GM18511 (cell line): ENCODE measurements at regions not wholly inside any gene's neighbourhood (a gene's known extent, or its start where the extent isn't known, plus 50 kb on each side); places are given as distances from the start of the nearest gene placed in this dataset.

Experiments used
- ATAC-seq: cut with Tn5 transposase; IDR thresholded peaks from one replicate; pipeline ENCODE4 v1.9.1; 2021; ENCODE audit warnings: mild to moderate bottlenecking, moderate library complexity; ENCODE audit not compliant: unreplicated experiment

DNA sequence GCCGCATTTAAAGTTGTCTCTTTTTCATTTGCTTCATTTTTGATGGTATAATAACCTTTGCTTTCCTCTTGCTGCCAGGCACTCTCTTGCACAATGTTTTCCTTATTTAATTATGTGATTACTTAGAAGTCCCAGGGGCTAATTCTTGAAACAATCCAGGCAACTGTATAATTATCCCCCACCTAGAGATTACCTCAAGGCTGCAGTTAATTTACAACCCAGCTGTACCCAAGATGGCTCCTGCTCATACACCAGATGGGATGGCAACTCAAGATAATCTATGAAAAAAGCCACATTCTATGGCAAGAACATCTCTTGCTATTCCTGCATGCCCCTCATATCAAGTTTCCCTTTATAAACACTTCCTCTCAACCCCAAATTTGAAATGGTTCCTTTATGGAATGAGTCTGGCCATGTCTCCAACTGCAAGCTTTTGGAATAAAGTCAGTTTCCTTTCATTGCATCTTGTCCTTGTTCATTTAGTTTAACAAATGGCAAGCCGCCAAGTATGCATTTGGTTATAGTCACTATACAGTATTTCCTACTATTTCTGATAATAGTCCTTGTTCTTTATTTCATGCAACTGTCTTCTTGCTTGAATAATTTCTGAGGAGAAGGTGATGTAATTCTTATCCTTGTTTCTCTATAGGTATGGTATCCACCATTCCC, 1042.6 kb downstream of the PLA2G4A start:
- no peak for ATAC-seq

DNA sequence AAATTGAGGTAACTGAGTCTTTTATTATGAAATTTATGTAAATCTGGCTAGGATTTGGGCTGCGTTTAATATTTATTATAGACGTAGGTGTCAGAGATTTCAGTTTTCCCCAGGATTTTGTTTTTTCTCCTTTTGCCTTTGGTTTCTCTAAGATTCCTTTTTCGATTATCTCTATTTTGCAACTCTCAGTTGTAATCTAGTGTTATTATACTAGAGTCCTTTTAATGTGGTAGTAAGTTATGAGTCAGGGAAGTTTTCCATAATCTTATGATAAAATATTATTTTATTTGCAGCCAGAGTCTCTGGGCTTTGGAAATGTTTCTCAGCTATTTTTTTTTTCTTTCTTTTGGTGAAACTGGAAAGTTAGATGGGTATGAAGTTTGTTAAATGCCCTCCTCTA, 1043.8 kb downstream of the PLA2G4A start:
- ATAC-seq, result no peak

DNA sequence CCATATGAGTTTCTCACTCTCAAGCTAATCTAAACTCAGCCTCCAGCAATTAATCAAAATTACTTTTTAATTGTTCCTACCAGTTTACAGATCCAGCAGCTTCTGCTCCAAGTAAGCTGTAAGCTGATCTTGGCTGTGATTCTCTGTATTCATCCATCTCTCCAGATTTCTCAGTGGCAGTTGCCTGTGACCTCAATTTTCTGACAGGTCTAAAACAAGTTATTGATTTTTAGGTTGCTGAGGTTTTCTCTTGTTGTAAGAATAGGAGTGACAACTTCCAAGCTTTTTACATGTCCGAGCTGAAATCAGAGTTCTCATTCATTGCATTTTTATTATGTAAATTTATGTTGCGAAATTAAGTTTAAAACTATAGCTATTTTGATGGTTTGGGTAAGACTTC, 1044.4 kb downstream of the PLA2G4A start:
- no peak for ATAC-seq

DNA sequence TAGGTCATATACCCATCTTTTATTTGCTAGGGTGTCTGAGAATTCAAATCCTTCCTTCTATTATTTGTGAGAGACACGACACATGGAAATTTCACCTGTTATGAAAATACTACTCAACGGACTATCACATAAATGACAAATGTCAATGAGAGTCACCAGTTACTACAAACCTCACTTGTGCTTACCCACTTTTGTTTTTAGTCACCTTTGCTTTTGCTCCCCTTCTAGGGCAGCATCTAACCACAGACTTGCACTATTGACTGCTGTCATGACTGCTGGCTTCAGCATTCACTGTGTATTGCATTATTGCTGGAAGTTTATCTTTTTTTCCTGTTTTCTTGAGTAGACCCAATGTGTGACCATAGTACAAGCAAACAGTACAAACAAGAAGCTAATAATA, 1048.0 kb downstream of the PLA2G4A start:
- no peak for ATAC-seq

DNA sequence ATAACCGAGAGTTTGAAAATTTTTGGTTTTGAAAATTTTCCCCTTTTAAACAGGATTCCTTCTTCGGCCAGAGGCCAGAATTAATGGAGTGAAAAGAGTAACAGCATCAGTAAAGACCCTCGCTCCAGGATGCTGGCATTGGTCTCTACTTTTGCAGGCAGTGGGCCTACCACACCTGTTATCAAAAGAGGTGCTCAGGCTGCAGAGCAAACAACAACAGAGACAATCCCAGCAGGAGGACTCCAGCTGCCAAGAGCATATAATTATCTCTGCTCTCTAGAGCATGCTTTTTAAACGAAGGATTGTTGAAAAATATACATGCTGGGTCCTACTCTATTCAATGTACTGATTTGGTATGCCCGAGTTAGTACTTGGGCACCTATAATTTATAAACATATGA, 1048.5 kb downstream of the PLA2G4A start:
- ATAC-seq, result no peak

DNA sequence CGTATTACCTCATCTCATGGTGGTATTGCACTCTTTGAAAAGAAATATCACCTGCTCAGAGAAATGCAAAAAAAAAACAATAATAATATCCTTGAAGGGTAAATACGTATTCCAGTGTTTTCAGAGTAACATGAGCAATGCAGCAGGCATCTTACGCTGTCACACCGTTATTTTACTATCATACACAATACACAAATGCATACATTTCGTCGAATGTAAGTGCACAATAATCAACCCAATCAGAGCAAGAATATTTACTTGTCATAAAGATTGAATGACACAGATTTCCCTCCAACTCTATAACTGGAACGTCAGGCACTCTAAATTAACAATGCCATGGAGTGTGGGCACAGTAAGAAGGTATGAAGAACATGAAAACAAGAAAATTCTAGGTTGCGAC, 1050.1 kb downstream of the PLA2G4A start:
- ATAC-seq, result no peak

DNA sequence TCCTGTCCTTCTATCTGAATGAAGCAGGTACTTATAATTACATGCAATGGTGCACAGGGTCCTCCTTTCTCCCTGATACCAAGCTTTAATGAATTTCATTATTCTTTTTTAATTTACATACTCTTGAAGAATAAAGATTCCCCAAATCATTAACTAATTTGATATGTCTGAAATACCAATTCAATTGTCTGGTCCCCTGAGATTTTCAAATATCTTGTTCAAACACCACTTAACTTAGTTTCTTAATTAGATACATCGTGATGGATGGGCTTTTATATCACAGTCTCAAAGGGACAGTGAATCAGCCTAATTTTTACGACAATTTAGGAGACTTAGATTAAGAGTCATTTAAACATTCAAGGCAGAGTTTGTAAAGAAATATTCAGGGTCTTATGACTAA, 1054.6 kb downstream of the PLA2G4A start:
- no peak for ATAC-seq

DNA sequence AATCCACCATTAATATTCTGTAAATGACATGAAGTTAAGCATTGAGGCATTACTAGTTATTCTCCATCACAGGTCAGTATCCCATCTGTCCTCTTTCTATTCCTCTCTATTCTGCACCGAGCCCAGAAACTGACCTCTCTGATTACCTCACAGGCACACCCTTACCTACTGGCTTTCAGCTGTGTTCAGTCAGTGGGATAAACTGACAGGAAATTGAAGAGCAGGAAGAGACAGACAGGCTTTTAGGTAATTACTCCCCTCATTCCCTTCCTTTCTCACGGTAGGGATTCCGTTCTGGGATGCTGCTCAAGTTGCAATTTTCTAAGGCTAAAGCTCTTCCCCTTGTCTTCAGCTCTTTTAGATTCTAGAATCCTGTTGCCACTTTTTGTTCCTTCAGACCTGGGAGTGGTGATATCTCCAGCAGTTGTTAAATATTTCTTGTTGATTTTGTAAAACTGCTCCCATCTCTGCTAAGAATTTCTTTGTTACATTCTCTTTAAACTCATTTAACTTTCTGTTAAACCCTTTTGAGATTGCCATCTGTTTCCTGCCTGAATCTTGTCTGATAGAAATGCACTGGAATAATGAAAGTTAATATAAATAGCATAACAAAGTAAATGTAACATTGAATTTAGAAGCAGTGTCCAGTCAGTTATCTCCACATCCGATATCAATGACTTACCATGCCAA, 1063.4 kb downstream of the PLA2G4A start:
- ATAC-seq, result no peak

DNA sequence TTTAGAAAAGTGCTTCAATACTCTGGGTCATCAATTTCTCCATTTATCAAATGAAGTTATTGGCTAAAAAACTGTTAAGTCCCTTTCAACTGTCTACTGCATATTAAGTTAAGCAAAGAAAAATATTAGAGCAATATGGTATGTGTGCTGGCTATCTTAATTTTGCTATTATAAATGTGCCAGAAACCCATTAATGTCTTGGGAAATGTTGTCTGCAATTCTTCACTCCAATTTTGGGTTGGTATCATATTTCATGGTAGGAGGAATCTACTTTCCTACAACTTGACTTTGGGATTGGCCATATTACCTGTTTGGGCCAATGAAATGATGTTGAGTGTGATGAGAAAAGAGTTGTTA, 1063.9 kb downstream of the PLA2G4A start:
- ATAC-seq, result no peak

DNA sequence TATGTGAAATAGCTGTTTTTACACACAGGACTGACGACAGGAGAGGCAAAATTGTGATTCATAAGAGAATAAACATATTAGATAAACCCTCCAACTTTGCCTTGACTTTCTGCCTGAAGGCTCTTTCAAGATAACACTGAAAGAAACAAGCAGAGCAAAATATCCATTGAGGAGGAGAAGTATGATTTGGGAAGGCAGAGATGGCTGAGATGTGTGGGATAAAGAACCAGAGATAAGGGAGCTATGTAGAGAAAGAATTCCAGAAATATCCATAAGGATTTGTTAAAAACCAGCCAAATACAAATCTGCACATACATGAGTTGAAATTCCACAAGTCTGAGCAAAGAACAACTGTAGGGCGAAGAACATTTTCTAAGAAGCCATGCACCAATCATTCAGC, 1064.7 kb downstream of the PLA2G4A start:
- ATAC-seq, result no peak

DNA sequence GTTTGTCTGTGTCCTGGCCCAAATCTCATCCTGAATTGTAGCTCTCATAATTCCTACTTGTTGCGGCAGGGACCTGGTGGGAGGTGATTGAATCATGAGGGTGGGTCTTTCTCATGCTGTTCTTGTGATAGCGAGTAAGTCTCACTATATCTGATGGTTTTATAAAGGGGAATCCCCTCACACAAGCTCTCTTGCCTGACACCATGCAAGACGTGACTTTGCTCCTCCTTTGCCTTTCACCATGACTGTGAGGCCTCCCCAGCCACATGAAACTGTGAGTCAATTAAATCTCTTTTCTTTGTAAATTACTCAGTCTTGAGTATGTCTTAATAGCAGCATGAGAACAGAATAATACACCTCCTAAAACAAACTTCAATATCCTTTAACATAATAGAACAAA, 1065.6 kb downstream of the PLA2G4A start:
- no peak for ATAC-seq

DNA sequence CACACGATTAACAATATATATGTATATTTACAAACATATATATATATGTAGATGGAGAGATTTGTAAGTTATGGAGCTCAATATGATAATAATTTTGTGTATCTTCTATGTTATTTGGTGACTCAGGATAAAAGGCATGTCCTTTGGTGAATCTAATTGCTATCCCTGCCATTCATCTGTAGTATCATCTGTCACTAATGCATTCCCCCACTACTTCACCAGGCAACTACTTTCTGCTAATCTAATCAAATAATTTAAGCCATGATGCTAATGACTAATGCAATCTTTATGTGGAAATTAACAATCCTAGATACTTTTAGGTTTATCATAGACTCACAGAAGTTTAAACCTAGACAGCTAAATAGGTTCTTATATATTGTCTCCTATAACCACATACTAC, 1074.5 kb downstream of the PLA2G4A start:
- ATAC-seq, result no peak

DNA sequence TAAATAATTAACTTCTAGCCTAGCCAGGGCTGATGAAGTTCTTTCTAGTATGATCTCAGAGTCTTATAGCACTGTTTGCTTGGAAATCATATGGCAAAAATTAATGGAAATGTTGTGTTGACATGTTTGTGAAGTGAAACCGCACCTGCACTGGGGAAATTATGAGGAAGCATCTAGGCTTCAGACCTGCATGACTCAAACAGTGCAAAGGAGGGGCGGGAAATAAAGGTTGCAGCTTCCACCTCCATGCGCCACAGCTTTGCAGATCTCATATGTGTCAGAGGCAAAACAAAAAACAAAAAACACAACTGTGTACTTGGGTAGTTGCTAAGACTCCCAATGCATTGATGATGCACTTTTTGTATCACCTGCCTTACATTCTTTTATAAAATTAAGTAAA, 1080.6 kb downstream of the PLA2G4A start:
- ATAC-seq, result no peak

DNA sequence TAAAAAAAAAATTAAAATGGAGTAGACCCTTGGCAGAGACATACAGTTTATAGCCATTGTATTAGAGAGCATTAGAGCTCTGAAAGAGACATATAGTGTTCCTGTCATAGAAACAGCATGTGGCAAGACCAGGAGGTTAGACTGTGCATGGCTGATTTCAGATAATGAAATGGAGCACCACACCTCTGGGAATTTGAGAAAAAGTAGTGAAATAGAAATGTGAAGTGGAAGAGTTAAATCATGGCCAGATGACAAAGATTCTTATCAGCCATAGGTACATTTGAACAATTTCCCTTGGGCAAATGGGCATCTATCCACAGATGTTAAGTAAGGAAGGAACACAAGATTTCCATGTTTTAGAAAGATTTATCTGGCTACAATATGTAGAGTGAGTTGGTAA, 1083.1 kb downstream of the PLA2G4A start:
- no peak for ATAC-seq

DNA sequence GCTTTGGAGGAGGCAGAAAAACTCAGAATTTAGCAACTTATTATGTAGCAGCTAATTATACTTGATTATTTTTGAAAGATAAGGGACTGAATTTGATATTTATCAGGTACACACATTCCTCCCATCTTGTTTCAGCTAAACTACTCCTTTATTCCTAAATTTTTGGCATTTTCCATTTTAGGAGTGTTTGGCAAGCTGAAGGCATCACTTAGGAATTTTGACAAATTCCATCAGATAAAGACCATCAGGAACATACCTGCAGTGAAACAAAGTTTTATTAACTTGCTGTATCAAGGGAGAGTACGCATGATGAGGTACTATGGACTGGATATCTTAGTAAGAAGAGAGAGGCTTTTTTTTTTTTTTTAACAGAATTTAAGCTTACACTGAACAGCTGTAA, 1092.2 kb downstream of the PLA2G4A start:
- no peak for ATAC-seq

DNA sequence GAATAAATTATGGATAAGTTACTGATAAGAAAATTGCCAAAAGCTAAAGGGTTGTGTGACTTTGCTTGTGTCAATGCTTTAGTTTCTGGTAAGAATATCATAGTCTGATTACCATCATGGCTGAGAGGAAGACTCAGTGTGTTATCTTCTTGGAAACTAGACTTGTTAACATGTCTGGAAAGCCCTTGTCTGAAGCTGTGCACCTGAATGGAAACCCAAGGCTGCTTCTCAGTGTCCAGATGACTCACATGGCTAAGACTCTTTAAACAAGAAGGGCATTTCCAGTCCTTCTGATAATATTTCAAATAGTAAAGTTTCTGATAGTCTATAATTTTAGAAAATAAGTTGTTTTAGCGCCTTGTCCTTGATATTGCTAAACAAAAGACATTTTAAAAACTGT, 1092.7 kb downstream of the PLA2G4A start:
- no peak for ATAC-seq

DNA sequence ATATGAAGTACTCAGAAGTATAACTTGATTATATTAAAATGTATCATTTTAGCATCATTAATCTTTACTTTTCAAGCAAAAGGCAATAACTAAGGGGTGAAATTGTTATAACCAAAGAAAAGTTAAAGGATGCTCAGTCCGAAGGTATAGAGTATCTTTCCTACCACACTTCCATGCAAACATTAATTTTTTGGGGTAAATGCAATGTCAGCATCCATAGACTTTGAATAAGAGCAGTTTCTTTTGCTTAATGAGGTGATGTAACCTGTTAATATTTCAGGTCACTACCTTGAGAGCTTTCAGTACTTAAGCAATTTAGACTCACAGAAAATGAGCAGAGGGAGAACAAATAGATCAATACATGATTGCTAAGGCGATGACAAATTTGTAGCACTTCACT, 1093.5 kb downstream of the PLA2G4A start:
- ATAC-seq, result no peak

DNA sequence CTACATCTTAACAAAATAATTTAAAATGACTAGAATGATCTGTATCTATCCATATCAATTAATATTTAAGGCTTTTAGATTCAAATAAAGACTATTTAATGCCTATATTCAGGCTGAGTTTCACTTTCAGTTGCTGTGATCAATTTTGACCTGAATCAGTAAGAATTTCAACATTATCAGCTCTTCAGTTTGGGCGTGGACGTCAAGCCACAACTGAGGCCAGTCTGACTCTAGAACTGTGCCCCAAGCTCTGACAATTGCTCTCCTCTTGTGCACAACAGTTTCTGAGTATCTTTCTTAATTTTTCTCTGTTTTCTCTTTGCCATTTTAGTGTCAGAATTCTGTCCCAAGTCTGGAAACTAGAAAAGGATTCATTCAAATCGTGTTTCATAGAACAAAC, 1095.5 kb downstream of the PLA2G4A start:
- ATAC-seq, result no peak

DNA sequence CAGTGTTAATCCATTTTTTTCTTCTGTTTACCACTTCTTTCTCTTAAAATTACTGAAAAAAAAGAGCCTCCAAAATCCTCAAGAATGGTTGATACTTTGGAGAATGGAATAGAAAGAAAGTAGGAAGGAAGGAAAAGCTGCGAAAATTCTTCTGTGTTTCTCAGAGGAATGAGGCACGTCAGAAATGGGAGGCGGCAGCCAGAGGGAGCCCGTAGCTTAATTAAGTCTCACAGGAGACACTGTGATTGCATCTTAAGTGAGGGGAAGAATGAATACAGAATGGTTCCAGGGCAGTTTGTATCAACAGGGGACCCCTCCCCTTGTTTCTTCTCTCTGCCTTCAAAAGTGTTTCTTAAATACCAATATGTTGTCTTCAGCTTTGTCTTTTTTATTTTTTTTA, 1099.5 kb downstream of the PLA2G4A start:
- no peak for ATAC-seq

DNA sequence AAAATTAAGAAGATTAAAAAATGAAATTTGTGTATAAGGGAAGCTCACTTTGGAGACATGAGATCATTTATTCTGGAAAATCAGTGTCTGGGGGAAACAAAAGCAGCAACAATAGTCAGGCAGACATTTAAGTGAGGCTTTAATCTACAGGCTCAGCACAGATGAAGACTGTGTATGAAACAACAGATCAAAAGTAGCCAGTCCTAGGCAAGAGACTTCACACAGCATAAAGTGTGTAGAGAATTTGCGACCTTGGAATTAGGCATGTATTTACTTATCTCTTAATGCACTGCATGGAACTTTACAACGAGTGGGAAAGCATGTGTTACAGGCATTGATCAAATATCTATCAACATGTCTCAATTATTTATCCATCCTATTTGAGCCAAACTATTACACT, 1099.9 kb downstream of the PLA2G4A start:
- ATAC-seq, result no peak

DNA sequence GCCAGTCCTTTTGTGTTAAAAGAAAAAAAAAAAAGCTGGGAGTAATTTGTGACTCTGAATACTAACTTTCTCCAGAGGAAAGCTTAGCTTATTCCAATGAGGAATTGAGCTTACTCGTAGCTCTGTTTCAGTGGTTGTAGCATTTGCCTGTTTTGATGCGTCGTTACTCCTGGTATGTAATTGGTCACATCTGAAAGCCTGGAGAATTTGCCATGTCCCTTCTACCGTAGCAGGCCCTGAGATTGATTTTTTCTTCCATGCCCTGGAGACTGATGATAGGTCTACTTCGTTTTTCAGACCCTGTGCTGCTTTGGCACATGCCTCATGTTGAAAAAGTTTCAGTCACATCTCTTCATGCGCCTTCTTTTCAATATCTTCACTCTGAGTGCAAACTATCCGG, 1103.0 kb downstream of the PLA2G4A start:
- no peak for ATAC-seq

DNA sequence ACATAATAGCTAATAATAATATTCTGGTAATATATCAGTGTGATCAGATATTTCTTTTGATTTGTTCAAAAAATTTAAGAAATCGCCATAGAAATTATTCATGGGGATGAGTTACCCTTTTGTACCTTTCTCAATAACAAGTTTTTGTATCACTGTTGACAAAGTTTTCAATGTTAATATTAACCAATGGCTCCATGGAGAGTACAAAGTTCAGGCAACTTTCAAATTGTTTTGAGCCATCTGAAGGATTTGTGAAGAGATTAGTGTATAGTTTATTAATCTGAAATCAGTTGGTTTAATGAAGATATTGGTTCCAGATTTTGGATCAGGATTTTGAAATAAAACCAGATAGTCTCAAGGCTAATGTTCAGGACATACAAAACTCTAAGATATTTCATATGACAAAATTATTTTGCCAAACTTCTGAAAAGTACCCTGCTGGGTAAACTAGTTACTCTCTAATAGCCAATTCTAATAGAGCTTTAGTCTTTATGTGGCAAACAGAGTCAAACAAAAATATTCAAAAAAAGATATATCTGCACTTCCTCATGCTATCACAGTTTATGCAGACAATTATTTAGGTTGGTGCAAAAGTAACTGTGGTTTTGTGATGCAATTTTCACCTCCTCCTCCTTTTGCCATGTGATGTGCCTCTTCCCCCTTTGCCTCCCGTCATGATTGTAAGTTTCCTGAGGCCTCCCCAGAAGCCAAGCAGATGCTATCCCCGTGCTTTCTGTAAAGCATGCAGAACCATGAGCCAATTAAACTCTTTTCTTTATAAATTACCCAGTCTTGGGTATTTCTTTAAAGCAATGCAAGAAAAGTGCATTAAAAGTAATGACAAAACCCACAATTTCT, 1105.0 kb downstream of the PLA2G4A start:
- ATAC-seq, result no peak
